ENCODE measurements at regions not wholly inside any gene's neighbourhood (a gene's known extent, or its start where the extent isn't known, plus 50 kb on each side); places are given as distances from the start of the nearest gene placed in this dataset.

DNA sequence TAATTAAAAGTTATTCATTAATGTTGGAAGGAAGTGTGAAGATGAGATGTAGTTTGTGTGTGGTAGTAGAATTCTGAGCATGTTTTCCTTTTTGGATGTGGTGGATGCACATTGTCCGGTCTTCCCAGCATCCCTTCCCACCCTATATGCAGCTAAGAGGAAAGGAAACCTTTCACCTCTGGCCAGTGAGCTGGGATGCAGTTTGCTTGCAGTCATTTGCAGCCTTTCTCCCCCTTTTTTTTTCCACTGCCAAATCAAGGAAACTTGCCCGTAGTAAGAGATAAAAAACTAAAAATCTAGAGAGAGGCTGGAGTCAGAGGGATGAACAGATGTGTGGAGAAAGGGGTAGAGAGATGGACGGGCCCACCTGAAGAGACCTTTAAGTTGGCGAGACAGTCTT lies 72.5 kb upstream of the SLC38A2 start:
- Histone ChIP-seq H3K4me1 (ENCODE audit: control insufficient read depth, insufficient read depth, low read length) (no peaks in the 10 kb centered on the region), H3K27ac (ENCODE audit: low read length) (no peak overlapping the region), H3K36me3 (ENCODE audit: control insufficient read depth, insufficient read depth, low read length) (no peaks in the 10 kb centered on the region), H3K9me3 (ENCODE audit: control insufficient read depth, insufficient read depth, low read length) (no peaks in the 10 kb centered on the region), H3K4me3 (ENCODE audit: low read length) (no peak overlapping the region), H3K27me3 (ENCODE audit: control insufficient read depth, insufficient read depth, low read length) (no peaks in the 10 kb centered on the region)
- no peak for DNase-seq (ENCODE audit: low read depth, low spot score)
- no CpG with 5 or more reads among the region's 4 CpGs for WGBS (ENCODE audit: insufficient coverage, insufficient read length)

DNA sequence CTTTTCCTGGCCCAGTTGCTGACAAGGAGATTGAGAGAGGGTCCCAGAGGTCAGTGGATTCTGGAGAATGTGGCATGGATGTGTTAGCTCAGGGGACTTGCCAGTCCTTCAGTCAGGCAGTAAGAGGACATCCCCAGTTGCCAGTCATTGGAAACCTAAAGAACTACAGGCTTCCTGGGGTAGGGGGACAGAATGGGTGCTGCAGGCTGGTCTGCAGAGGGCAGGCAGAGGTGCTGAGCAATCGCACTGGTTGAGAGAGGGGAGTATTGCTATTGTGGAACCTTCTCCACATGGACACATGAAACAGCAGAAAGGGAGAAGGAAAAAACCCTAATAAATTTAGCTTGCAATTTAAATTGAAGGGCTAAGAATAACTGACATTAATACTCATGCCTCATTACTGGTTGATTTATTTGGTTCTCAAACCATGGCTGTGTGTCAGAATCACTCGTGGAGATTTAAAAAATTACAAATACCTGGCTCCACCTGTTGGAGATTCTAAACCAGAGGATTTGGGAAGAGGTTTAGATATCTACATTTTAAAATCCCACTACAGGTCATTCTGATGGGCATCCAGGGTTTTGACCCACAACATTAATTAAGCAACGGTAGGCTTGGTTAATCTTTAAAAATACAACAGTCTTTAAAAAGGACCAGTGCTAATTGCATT lies 71.2 kb upstream of the SLC38A2 start:
- Histone ChIP-seq H3K9me3 (ENCODE audit: control insufficient read depth, insufficient read depth, low read length) (no peaks in the 10 kb centered on the region), H3K4me1 (ENCODE audit: control insufficient read depth, insufficient read depth, low read length) (no peaks in the 10 kb centered on the region), H3K27me3 (ENCODE audit: control insufficient read depth, insufficient read depth, low read length) (no peaks in the 10 kb centered on the region), H3K36me3 (ENCODE audit: control insufficient read depth, insufficient read depth, low read length) (no peaks in the 10 kb centered on the region; the same call in 1 of the 2 replicates), H3K27ac (ENCODE audit: low read length) (no peak overlapping the region), H3K4me3 (ENCODE audit: low read length) (no peak overlapping the region)
- no CpG with 5 or more reads among the region's 3 CpGs for WGBS (ENCODE audit: insufficient coverage, insufficient read length)
- DNase-seq (ENCODE audit: low read depth, low spot score): no peak

DNA sequence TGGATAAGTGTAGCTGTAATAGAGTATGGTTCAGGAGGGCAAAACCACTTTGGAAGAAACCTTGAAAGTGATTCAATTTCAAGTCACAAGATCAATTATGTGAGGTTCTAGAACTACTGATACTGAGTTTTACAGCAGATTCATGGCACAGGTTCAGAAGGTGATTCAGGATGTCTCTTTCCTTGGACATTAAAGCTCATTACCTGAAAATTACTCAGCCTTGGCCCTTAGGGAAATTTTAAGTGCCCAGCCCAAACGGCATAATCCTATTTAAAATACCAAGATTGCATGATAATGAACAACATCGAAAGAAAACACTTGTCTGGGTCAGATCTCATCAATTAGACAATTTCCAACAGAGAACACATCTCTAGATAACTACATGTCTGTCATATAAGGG lies 70.2 kb upstream of the SLC38A2 start:
- Histone ChIP-seq H3K36me3 (ENCODE audit: control insufficient read depth, insufficient read depth, low read length) (no peaks in the 10 kb centered on the region; the same call in 1 of the 2 replicates), H3K4me1 (ENCODE audit: control insufficient read depth, insufficient read depth, low read length) (no peaks in the 10 kb centered on the region), H3K27ac (ENCODE audit: low read length) (no peak overlapping the region), H3K4me3 (ENCODE audit: low read length) (no peak overlapping the region), H3K27me3 (ENCODE audit: control insufficient read depth, insufficient read depth, low read length) (no peaks in the 10 kb centered on the region), H3K9me3 (ENCODE audit: control insufficient read depth, insufficient read depth, low read length) (no peaks in the 10 kb centered on the region)
- no peak for DNase-seq (ENCODE audit: low read depth, low spot score)
- WGBS (ENCODE audit: insufficient coverage, insufficient read length): no CpG with 5 or more reads among the region's 2 CpGs

DNA sequence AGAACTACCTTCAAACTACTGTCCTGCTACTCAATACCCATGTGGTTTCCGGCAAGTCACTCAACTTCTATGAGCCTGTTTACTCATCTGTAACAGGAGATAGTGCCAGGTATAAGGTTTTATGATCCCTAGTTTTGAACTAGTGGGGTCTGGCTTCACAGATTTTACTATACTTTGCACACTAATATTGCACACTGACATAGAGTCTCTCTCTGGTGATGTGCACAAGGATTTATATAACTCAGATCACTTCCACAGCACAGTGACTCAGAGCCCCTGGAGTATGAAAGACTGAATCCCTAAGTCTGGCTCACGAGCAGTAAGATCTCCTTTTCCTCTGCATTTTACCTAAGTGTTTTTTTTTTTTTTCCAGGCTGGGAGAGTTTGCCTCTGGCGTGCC lies 69.7 kb upstream of the SLC38A2 start:
- no peaks in the 10 kb centered on the region for H3K27me3 ChIP-seq (ENCODE audit: control insufficient read depth, insufficient read depth, low read length)
- no peaks in the 10 kb centered on the region for H3K4me1 ChIP-seq (ENCODE audit: control insufficient read depth, insufficient read depth, low read length)
- no peaks in the 10 kb centered on the region; the same call in 1 of the 2 replicates for H3K36me3 ChIP-seq (ENCODE audit: control insufficient read depth, insufficient read depth, low read length)
- DNase-seq (ENCODE audit: low read depth, low spot score): no peak
- H3K4me3 ChIP-seq (ENCODE audit: low read length): no peak overlapping the region
- no peak overlapping the region for H3K27ac ChIP-seq (ENCODE audit: low read length)
- WGBS (ENCODE audit: insufficient coverage, insufficient read length): no CpG with 5 or more reads among the region's 3 CpGs
- H3K9me3 ChIP-seq (ENCODE audit: control insufficient read depth, insufficient read depth, low read length): no peaks in the 10 kb centered on the region

DNA sequence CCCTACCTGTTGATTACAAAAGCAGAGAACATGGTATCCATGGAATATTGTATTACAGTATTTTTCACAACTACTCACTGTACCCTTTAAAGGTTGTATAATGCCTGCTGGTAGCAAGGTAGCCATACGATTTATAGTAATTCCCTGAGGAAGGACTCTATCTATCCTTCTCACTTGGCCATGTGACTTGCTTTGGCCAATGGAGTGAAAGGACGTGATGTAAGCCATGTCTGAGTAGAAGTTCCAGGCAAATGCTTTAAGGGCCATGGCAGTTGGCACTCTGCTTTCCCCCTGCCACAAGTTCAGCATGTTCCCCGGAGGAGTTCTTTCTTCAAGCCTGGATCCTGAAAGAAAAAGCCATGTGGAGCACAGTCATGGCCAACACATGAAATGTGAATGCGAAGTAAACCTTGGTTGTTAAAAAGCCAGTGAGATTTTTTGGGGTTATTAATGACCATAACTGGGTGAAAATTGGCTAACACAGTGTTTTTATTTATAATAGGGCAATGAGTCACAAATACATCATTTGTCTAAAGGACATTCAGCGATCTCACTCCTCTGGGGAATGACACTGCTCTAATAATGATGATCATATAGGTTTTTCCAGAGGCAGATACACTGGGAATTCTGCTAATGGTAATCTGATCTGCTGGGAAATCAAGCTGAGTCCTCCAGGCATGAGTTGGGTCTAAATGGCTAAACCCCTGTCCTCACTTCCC lies 67.4 kb upstream of the SLC38A2 start:
- no CpG with 5 or more reads among the region's 5 CpGs for WGBS (ENCODE audit: insufficient coverage, insufficient read length)
- DNase-seq (ENCODE audit: low read depth, low spot score): no peak
- Histone ChIP-seq H3K27ac (ENCODE audit: low read length) (no peak overlapping the region), H3K4me1 (ENCODE audit: control insufficient read depth, insufficient read depth, low read length) (no peaks in the 10 kb centered on the region), H3K9me3 (ENCODE audit: control insufficient read depth, insufficient read depth, low read length) (no peaks in the 10 kb centered on the region), H3K4me3 (ENCODE audit: low read length) (no peak overlapping the region), H3K27me3 (ENCODE audit: control insufficient read depth, insufficient read depth, low read length) (no peaks in the 10 kb centered on the region), H3K36me3 (ENCODE audit: control insufficient read depth, insufficient read depth, low read length) (no peaks in the 10 kb centered on the region; the same call in 1 of the 2 replicates)

DNA sequence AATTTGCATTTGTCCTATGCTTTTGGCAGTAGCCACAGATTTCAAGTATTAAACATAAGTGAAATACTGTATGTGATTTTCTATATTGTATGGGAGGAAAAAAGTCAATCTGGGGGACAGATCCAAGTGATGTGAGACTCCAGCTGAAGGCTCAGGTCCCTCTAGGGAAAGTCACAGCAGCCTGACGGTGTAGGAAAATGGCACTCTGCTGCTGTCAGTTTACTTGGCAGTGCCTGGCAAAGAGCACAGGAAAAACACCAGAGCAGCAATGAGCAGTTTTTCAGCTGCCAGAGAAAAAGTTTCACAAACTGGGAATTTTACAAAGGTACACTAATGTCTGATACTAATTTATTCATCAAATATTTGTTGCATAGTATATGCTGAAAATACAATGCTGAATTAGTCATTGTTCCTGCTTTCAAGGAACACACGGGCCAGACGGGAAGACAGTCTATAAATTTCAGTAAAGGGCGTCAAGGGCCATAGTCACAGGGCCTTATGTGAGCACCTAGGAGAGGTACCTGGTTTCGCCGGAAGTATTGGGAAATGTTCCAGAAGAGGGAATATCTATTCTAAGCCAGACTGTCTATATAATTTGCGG lies 66.2 kb upstream of the SLC38A2 start:
- H3K36me3 ChIP-seq (ENCODE audit: control insufficient read depth, insufficient read depth, low read length): no peaks in the 10 kb centered on the region; the same call in 1 of the 2 replicates
- H3K4me1 ChIP-seq (ENCODE audit: control insufficient read depth, insufficient read depth, low read length): no peaks in the 10 kb centered on the region
- DNase-seq (ENCODE audit: low read depth, low spot score): no peak
- no peak overlapping the region for H3K27ac ChIP-seq (ENCODE audit: low read length)
- H3K9me3 ChIP-seq (ENCODE audit: control insufficient read depth, insufficient read depth, low read length): no peaks in the 10 kb centered on the region
- WGBS (ENCODE audit: insufficient coverage, insufficient read length): no CpG with 5 or more reads among the region's 7 CpGs
- H3K27me3 ChIP-seq (ENCODE audit: control insufficient read depth, insufficient read depth, low read length): no peaks in the 10 kb centered on the region
- H3K4me3 ChIP-seq (ENCODE audit: low read length): no peak overlapping the region

DNA sequence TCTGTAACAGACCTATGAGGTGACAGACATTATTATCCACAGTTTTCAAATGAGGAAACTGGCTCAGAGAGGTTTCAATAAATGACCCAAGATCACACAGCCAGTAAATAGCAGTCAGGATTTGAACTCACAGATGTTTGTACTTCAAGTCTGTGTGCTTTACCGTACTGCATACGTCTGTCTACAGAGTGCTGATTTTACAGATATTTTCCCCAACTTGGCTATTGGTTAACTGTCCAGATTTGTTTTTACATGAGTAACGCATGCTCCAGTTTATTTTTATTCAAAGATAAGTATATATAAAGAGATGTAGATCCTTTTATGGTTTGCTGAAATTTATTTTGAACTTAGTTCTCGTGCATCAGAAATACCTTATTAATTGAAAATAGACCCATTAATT lies 65.7 kb upstream of the SLC38A2 start:
- no peaks in the 10 kb centered on the region for H3K27me3 ChIP-seq (ENCODE audit: control insufficient read depth, insufficient read depth, low read length)
- WGBS (ENCODE audit: insufficient coverage, insufficient read length): no CpG with 5 or more reads among the region's 4 CpGs
- H3K27ac ChIP-seq (ENCODE audit: low read length): no peak overlapping the region
- DNase-seq (ENCODE audit: low read depth, low spot score): no peak
- no peaks in the 10 kb centered on the region; the same call in 1 of the 2 replicates for H3K36me3 ChIP-seq (ENCODE audit: control insufficient read depth, insufficient read depth, low read length)
- no peak overlapping the region for H3K4me3 ChIP-seq (ENCODE audit: low read length)
- no peaks in the 10 kb centered on the region for H3K9me3 ChIP-seq (ENCODE audit: control insufficient read depth, insufficient read depth, low read length)
- no peaks in the 10 kb centered on the region for H3K4me1 ChIP-seq (ENCODE audit: control insufficient read depth, insufficient read depth, low read length)

DNA sequence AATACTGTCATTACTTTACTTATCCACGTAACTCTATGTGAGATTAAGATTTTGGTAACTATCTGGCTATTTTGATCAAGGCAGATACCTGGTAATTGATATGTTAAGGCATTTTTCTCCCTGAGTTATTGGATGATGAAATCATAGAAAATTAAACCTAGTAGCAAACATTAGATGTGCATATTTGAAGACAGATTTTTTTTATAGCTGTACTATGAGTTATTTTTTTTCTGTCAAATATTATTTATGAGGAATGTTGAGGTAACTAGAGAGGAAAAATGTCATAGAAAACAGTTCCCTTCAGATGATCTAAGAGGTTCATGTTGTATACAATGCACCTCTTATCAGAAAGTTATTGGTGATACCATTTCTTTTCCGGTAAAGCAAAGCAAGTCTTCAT lies 64.9 kb upstream of the SLC38A2 start:
- no peak for DNase-seq (ENCODE audit: low read depth, low spot score)
- no peaks in the 10 kb centered on the region for H3K27me3 ChIP-seq (ENCODE audit: control insufficient read depth, insufficient read depth, low read length)
- H3K9me3 ChIP-seq (ENCODE audit: control insufficient read depth, insufficient read depth, low read length): no peaks in the 10 kb centered on the region
- no peaks in the 10 kb centered on the region; the same call in 1 of the 2 replicates for H3K36me3 ChIP-seq (ENCODE audit: control insufficient read depth, insufficient read depth, low read length)
- H3K4me3 ChIP-seq (ENCODE audit: low read length): no peak overlapping the region
- no CpG with 5 or more reads among the region's 2 CpGs for WGBS (ENCODE audit: insufficient coverage, insufficient read length)
- no peaks in the 10 kb centered on the region for H3K4me1 ChIP-seq (ENCODE audit: control insufficient read depth, insufficient read depth, low read length)
- no peak overlapping the region for H3K27ac ChIP-seq (ENCODE audit: low read length)

DNA sequence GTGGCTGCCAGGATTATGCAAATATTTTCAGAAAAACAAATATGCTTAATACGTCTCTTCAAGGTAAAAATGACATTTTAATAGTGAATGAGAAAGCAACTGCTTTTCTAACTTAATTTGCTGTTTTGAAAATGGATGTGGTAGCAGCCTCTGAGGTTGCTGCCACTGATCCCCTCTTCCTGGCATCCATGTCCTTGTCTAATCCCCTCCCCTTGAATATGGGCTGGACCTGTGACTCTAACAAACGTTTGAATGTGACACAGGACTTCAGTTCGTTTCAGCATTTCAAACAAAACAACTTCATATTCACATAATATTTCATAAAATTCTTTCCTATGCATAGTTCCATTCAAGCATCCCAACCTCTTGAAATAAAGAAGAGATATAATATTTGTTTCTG lies 64.2 kb upstream of the SLC38A2 start:
- H3K4me3 ChIP-seq (ENCODE audit: low read length): no peak overlapping the region
- no peaks in the 10 kb centered on the region; the same call in 1 of the 2 replicates for H3K36me3 ChIP-seq (ENCODE audit: control insufficient read depth, insufficient read depth, low read length)
- H3K9me3 ChIP-seq (ENCODE audit: control insufficient read depth, insufficient read depth, low read length): no peaks in the 10 kb centered on the region
- no peak for DNase-seq (ENCODE audit: low read depth, low spot score)
- no peak overlapping the region for H3K27ac ChIP-seq (ENCODE audit: low read length)
- no peaks in the 10 kb centered on the region for H3K4me1 ChIP-seq (ENCODE audit: control insufficient read depth, insufficient read depth, low read length)
- no peaks in the 10 kb centered on the region for H3K27me3 ChIP-seq (ENCODE audit: control insufficient read depth, insufficient read depth, low read length)
- 100% methylated on average over 1 of the region's 3 CpGs for WGBS (ENCODE audit: insufficient coverage, insufficient read length)

DNA sequence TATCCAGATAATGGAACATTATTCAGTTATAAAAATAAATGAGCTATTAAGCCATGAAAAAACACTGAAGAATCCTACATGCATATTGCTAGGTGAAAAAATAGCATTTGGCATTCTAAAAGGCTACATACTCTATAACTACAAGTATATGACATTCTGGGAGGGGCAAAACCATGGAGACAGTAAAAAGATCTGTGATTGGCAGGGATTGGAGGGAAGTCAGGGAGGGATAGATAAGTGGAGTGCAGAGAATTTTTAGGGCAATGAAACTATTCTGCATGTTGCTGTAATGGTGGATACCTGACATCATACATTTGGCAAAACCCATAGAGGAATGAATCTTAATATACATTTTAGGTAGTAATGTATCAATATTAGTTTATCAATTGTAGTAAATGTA lies 63.1 kb upstream of the SLC38A2 start:
- no peaks in the 10 kb centered on the region; the same call in 1 of the 2 replicates for H3K36me3 ChIP-seq (ENCODE audit: control insufficient read depth, insufficient read depth, low read length)
- no peak overlapping the region for H3K4me3 ChIP-seq (ENCODE audit: low read length)
- H3K9me3 ChIP-seq (ENCODE audit: control insufficient read depth, insufficient read depth, low read length): no peaks in the 10 kb centered on the region
- H3K27ac ChIP-seq (ENCODE audit: low read length): no peak overlapping the region
- no peaks in the 10 kb centered on the region for H3K27me3 ChIP-seq (ENCODE audit: control insufficient read depth, insufficient read depth, low read length)
- no peak for DNase-seq (ENCODE audit: low read depth, low spot score)
- no peaks in the 10 kb centered on the region for H3K4me1 ChIP-seq (ENCODE audit: control insufficient read depth, insufficient read depth, low read length)

All from iPS DF 6.9 (cell line).